Thymus (tissue), 11 donors: ENCODE measurements at regions not wholly inside any gene's neighbourhood (a gene's known extent, or its start where the extent isn't known, plus 50 kb on each side); places are given as distances from the start of the nearest gene placed in this dataset.

Source experiments
- DNase-seq, 9 donors: peaks; one replicate each; pipeline ENCODE4 v3.0.0-alpha.2; 2013; ENCODE audit warnings: low spot score in 9 of 9, low read depth in 6 of 9, missing footprints in 1 of 9
- H3K27ac ChIP-seq, 2 donors: one replicate each; pipeline ENCODE4 v1.5.1; 2013; ENCODE audit warnings: control low read depth in 1 of 2, low read depth in 1 of 2, low read length in 1 of 2, mild to moderate bottlenecking in 1 of 2, moderate library complexity in 1 of 2
- H3K27me3 ChIP-seq, 2 donors: one replicate each; pipeline ENCODE4 v1.5.1; 2013; ENCODE audit warnings: low read length in 1 of 2; ENCODE audit not compliant: control insufficient read depth in 2 of 2, insufficient read depth in 1 of 2
- H3K36me3 ChIP-seq, 2 donors: one replicate each; pipeline ENCODE4 v1.5.1; 2013; ENCODE audit warnings: low read length in 1 of 2, mild to moderate bottlenecking in 1 of 2, moderate library complexity in 1 of 2; ENCODE audit not compliant: control insufficient read depth in 2 of 2, insufficient read depth in 2 of 2
- H3K4me1 ChIP-seq, 2 donors: one replicate each; pipeline ENCODE4 v1.5.1; 2013; ENCODE audit warnings: low read length in 2 of 2; ENCODE audit not compliant: control insufficient read depth in 2 of 2, insufficient read depth in 2 of 2
- H3K4me3 ChIP-seq, 2 donors: one replicate each; pipeline ENCODE4 v1.5.1; 2013; ENCODE audit warnings: low read length in 2 of 2, control low read depth in 1 of 2, mild to moderate bottlenecking in 1 of 2
- H3K9me3 ChIP-seq, 2 donors: one replicate each; pipeline ENCODE4 v1.5.1; 2013; ENCODE audit warnings: low read length in 1 of 2, mild to moderate bottlenecking in 1 of 2; ENCODE audit not compliant: control insufficient read depth in 2 of 2, insufficient read depth in 1 of 2
- WGBS: extraction: QIAGEN DNeasy Blood & Tissue Kit; methylation state at CpG from one replicate; pipeline ENCODE4 v1.1.7; 2013; 5-methylcytosine and 5-hydroxymethylcytosine counted together
- donor health status: healthy.

- peak in 1 of 9 donors; percentile 15 for DNase-seq
- Histone ChIP-seq H3K4me1 (no peaks in the 10 kb centered on the region), H3K9me3 (no peaks in the 10 kb centered on the region), H3K36me3 (no peaks in the 10 kb centered on the region), H3K27ac (peak overlapping the region; percentile 18 to 44), H3K4me3 (no peak overlapping the region), H3K27me3 (peaks cover 0 to 6% of the 10 kb centered on the region in 2 donors)
- 92% methylated on average over 5 of the region's 5 CpGs for WGBS
Observed at GRCh38 chr2:217703102-217703501, 299.7 kb downstream of the TNS1 start.

DNA sequence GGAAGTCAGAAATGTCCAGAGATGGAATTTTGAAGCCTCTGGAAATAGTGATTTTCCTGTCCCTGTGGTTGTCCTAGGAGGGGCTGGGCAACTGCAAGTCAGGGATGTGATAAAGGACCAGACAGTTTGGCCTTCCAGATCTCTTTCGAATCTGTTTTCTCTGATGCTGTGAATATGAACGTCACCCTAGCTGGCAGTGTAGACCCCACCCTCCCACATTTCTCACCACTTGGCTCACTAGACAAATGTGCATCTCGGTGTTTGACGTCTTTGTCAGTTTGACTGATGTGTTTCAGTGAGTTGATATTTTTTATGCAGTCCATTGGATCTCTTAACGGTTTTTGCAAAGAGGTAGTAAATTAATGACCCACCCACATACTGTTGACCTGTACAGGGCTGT is 301.2 kb downstream of the TNS1 start:
- no peak for DNase-seq
- no peak overlapping the region for H3K4me3 ChIP-seq
- no peaks in the 10 kb centered on the region for H3K36me3 ChIP-seq
- peaks cover 0 to 2% of the 10 kb centered on the region in 2 donors for H3K27me3 ChIP-seq
- no peaks in the 10 kb centered on the region for H3K9me3 ChIP-seq
- WGBS, result 91% methylated on average over 5 of the region's 5 CpGs
- no peaks in the 10 kb centered on the region for H3K4me1 ChIP-seq
- no peak overlapping the region for H3K27ac ChIP-seq

GRCh38 chr2:217698691-217699090 is 304.1 kb downstream of the TNS1 start:
- 98% methylated on average over 3 of the region's 3 CpGs for WGBS

DNA sequence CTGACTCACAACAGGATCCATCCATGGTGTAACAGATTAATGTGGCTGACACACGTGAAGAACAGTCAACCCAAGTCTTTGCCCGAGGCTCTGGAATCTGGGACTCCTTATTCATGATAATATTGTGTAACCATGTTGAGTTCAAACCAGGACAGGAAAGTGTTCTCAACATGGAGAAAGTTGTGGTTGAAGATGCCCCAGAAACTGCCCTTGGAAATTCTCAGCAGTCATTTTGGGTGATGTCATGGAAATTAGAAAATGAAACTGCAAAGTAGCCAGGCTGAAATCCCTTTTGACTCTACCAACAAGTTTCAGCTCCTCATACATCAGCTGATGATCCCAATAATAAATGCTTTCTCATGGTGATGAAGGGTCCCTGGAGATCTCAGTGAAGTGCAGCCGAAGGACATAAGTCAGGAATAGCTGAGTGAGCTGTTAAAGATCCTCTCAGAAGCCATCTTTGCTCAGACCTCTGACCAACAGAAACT is 307.7 kb downstream of the TNS1 start:
- Histone ChIP-seq H3K36me3 (no peaks in the 10 kb centered on the region), H3K4me1 (no peaks in the 10 kb centered on the region), H3K27me3 (no peaks in the 10 kb centered on the region), H3K27ac (no peak overlapping the region), H3K4me3 (no peak overlapping the region), H3K9me3 (no peaks in the 10 kb centered on the region)
- no peak for DNase-seq
- 98% methylated on average over 3 of the region's 3 CpGs for WGBS

More at GRCh38 chr2:217698691-217699090, 304.1 kb downstream of the TNS1 start:
- Histone ChIP-seq H3K27ac (no peak overlapping the region), H3K4me3 (no peak overlapping the region), H3K4me1 (no peaks in the 10 kb centered on the region), H3K9me3 (no peaks in the 10 kb centered on the region), H3K27me3 (peaks cover 0 to 2% of the 10 kb centered on the region in 2 donors), H3K36me3 (no peaks in the 10 kb centered on the region)
- DNase-seq, result no peak

DNA sequence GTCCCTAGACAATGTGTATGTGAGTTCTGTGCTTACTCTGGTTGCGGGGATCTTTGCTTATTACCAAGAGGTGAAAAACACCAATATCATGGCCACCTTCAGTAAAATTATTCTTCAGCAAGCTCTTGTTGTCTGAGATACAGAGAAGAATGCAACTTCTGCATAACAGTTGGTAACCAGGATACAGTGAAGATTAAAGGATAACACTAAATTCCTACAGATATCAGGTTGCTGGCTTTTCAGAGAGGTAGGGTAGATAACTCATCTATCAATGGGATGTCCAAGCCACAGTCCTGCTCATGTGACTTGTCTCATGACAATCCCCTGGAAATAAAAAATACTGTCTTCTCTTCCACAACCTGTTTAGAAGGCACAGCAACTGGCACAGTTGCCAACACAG is 308.5 kb downstream of the TNS1 start:
- no peak overlapping the region for H3K27ac ChIP-seq

DNA sequence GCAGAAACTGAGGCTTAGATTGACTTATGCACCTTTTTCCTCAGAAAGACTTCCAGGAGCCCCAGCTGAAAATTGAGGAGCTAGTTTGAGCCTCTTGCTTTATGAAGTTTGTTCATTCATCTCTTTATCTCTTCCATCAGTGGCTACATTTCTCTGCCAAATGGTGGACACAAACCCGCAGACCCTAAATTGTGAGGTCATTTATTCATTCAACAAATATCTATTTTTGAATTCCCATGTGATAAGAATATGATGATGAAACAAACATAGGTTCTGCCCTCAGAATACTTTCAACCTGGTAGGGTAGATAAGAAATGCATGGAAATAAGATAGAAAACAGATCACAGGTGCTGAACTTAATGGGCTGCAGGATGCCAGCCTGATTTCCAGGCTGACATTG is 309.4 kb downstream of the TNS1 start:
- no peak overlapping the region for H3K4me3 ChIP-seq
- H3K4me1 ChIP-seq, result no peaks in the 10 kb centered on the region
- no peak overlapping the region for H3K27ac ChIP-seq
- no peaks in the 10 kb centered on the region for H3K9me3 ChIP-seq
- H3K36me3 ChIP-seq, result no peaks in the 10 kb centered on the region
- DNase-seq, result no peak
- H3K27me3 ChIP-seq, result no peaks in the 10 kb centered on the region
- 99% methylated on average over 1 of the region's 1 CpG for WGBS

More for the DNA sequence above, 308.5 kb downstream of the TNS1 start:
- no peak for DNase-seq
- no peaks in the 10 kb centered on the region for H3K9me3 ChIP-seq
- H3K36me3 ChIP-seq, result no peaks in the 10 kb centered on the region
- no peak overlapping the region for H3K4me3 ChIP-seq
- H3K4me1 ChIP-seq, result no peaks in the 10 kb centered on the region
- 97% methylated on average over 1 of the region's 1 CpG for whole genome bisulfite sequencing
- H3K27me3 ChIP-seq, result no peaks in the 10 kb centered on the region

GRCh38 chr2:217691920-217692666 is 310.7 kb downstream of the TNS1 start:
- Histone ChIP-seq H3K27ac (no peak overlapping the region), H3K4me3 (no peak overlapping the region), H3K4me1 (no peaks in the 10 kb centered on the region), H3K27me3 (no peaks in the 10 kb centered on the region), H3K36me3 (no peaks in the 10 kb centered on the region), H3K9me3 (no peaks in the 10 kb centered on the region)
- no peak for DNase-seq
- 97% methylated on average over 7 of the region's 7 CpGs for WGBS

- Histone ChIP-seq H3K27me3 (no peaks in the 10 kb centered on the region), H3K4me1 (no peaks in the 10 kb centered on the region), H3K27ac (no peak overlapping the region), H3K36me3 (no peaks in the 10 kb centered on the region), H3K9me3 (no peaks in the 10 kb centered on the region), H3K4me3 (no peak overlapping the region)
- 92% methylated on average over 3 of the region's 3 CpGs for WGBS
- DNase-seq, result no peak
Observed at GRCh38 chr2:217691516-217691915, 311.3 kb downstream of the TNS1 start.

- H3K4me1 ChIP-seq, result no peaks in the 10 kb centered on the region
- no peak overlapping the region for H3K27ac ChIP-seq
- no peak for DNase-seq
- WGBS, result 95% methylated on average over 1 of the region's 1 CpG
- no peaks in the 10 kb centered on the region for H3K36me3 ChIP-seq
- no peak overlapping the region for H3K4me3 ChIP-seq
- H3K27me3 ChIP-seq, result no peaks in the 10 kb centered on the region
- H3K9me3 ChIP-seq, result no peaks in the 10 kb centered on the region
Observed at GRCh38 chr2:217689053-217689452, 313.7 kb downstream of the TNS1 start.
